Testis (tissue), 2 donors: ENCODE measurements at regions not wholly inside any gene's neighbourhood (a gene's known extent, or its start where the extent isn't known, plus 50 kb on each side); places are given as distances from the start of the nearest gene placed in this dataset.

Experiments
- DNase-seq: peaks from one replicate; pipeline ENCODE4 v3.0.0-alpha.2; 2019
- H3K27ac ChIP-seq, 2 donors: fragments of 200-600 bp; sonication (generic); one replicate each; pipeline ENCODE4 v1.5.1; 2019
- H3K27me3 ChIP-seq: fragments of 200-600 bp; sonication (generic); one replicate; pipeline ENCODE4 v1.5.1; 2019
- H3K36me3 ChIP-seq: fragments of 200-600 bp; sonication (generic); one replicate; pipeline ENCODE4 v1.5.1; 2017; ENCODE audit warnings: low read depth; ENCODE audit errors: missing control alignments
- H3K4me1 ChIP-seq: fragments of 200-600 bp; sonication (generic); one replicate; pipeline ENCODE4 v1.5.1; 2019
- H3K4me3 ChIP-seq, 2 donors: fragments of 200-600 bp; sonication (generic); one replicate each; pipeline ENCODE4 v1.5.1; 2017 to 2019
- H3K9me3 ChIP-seq: fragments of 200-600 bp; sonication (generic); one replicate; pipeline ENCODE4 v1.5.1; 2017
- CTCF ChIP-seq, 3 experiments: fragments of 450-650 bp in 2 of 3; fragments of 200-600 bp in 1 of 3; sonication (generic) in 1 of 3; IDR thresholded peaks; one replicate each; pipeline ENCODE4 v1.5.1; 2016 to 2019; ENCODE audit warnings: antibody characterized with exemption in 3 of 3, mild to moderate bottlenecking in 2 of 3, moderate library complexity in 1 of 3
- POLR2A ChIP-seq: fragments of 450-650 bp; IDR thresholded peaks from one replicate; pipeline ENCODE4 v1.6.1; 2017; ENCODE audit warnings: antibody characterized with exemption, mild to moderate bottlenecking, moderate library complexity
- WGBS, 2 donors: methylation state at CpG; one replicate each; pipeline ENCODE4 v1.1.5; 2018; 5-methylcytosine and 5-hydroxymethylcytosine counted together
- intact Hi-C: fragments of 100-400 bp; cut with DNase I; formaldehyde crosslinking; loops from one replicate; pipeline ENCODE4 v1.15.1; 2023; ENCODE audit warnings: low total_unique reads

- H3K4me1 ChIP-seq = no peaks in the 10 kb centered on the region
- no peak for TF ChIP-seq POLR2A
- TF ChIP-seq CTCF (IDR thresholded peaks at IDR 0.05) = no peak
- no peak for DNase-seq
- H3K27me3 ChIP-seq = no peaks in the 10 kb centered on the region
- H3K9me3 ChIP-seq = no peaks in the 10 kb centered on the region
- WGBS, 2 donors = 72 to 81% methylated on average over 2 of the region's 2 CpGs
- no peak overlapping the region for H3K27ac ChIP-seq
- intact Hi-C loops = no loop called here
- no peak overlapping the region for H3K4me3 ChIP-seq
- H3K36me3 ChIP-seq = no peaks in the 10 kb centered on the region
Measured at GRCh38 chr5:52448111-52448510, 339.6 kb upstream of the ITGA1 start.

GRCh38 chr5:52449516-52449915, 338.2 kb upstream of the ITGA1 start:
- Histone ChIP-seq H3K4me1 (no peaks in the 10 kb centered on the region), H3K4me3 (no peak overlapping the region), H3K36me3 (no peaks in the 10 kb centered on the region), H3K27ac (no peak overlapping the region), H3K27me3 (no peaks in the 10 kb centered on the region), H3K9me3 (no peaks in the 10 kb centered on the region)
- 34 to 38% methylated on average over 3 of the region's 3 CpGs for WGBS, 2 donors
- intact Hi-C loops = no loop called here
- TF ChIP-seq CTCF (IDR thresholded peaks at IDR 0.05) (no peak), POLR2A (no peak)
- no peak for DNase-seq

GRCh38 chr5:52452098-52452497, 335.6 kb upstream of the ITGA1 start:
- no peaks in the 10 kb centered on the region for H3K4me1 ChIP-seq
- 65 to 78% methylated on average over 1 of the region's 1 CpG for WGBS, 2 donors
- intact Hi-C loops = no loop called here
- no peak overlapping the region for H3K4me3 ChIP-seq
- no peak overlapping the region for H3K27ac ChIP-seq
- DNase-seq = no peak
- H3K9me3 ChIP-seq = no peaks in the 10 kb centered on the region
- no peaks in the 10 kb centered on the region for H3K36me3 ChIP-seq
- no peaks in the 10 kb centered on the region for H3K27me3 ChIP-seq
- TF ChIP-seq POLR2A (no peak), CTCF (IDR thresholded peaks at IDR 0.05) (no peak)

- Histone ChIP-seq H3K4me3 (no peak overlapping the region), H3K4me1 (no peaks in the 10 kb centered on the region), H3K27me3 (no peaks in the 10 kb centered on the region), H3K36me3 (no peaks in the 10 kb centered on the region), H3K27ac (no peak overlapping the region), H3K9me3 (no peaks in the 10 kb centered on the region)
- WGBS, 2 donors = 78 to 85% methylated on average over 2 of the region's 2 CpGs
- intact Hi-C loops = no loop called here
- no peak for DNase-seq
- TF ChIP-seq POLR2A (no peak), CTCF (IDR thresholded peaks at IDR 0.05) (no peak)
Measured at GRCh38 chr5:52453176-52453575, 334.5 kb upstream of the ITGA1 start.

GRCh38 chr5:52455920-52456319, 331.8 kb upstream of the ITGA1 start:
- H3K36me3 ChIP-seq = no peaks in the 10 kb centered on the region
- H3K4me3 ChIP-seq = no peak overlapping the region
- no peaks in the 10 kb centered on the region for H3K27me3 ChIP-seq
- no peak overlapping the region for H3K27ac ChIP-seq
- no peaks in the 10 kb centered on the region for H3K9me3 ChIP-seq
- TF ChIP-seq CTCF (IDR thresholded peaks at IDR 0.05) (no peak), POLR2A (no peak)
- 88 to 92% methylated on average over 2 of the region's 2 CpGs for WGBS, 2 donors
- no peak for DNase-seq
- no peaks in the 10 kb centered on the region for H3K4me1 ChIP-seq
- intact Hi-C loops = no loop called here
